Epithelial cell of prostate (primary cell): ENCODE measurements at regions not wholly inside any gene's neighbourhood (a gene's known extent, or its start where the extent isn't known, plus 50 kb on each side); places are given as distances from the start of the nearest gene placed in this dataset.
"Not testable (repeated sequence)": the region's sequence is repeated elsewhere in the genome, so short reads cannot be mapped to it uniquely, and the experiment has no call there.

Experiments used
- DNase-seq: peaks from one replicate; pipeline ENCODE4 v3.0.0-alpha.2; 2011; ENCODE audit warnings: low read depth, low spot score
- H3K27ac ChIP-seq: fragments of 450-650 bp; 2 replicates; pipeline ENCODE4 v1.5.1; 2017; ENCODE audit warnings: mild to moderate bottlenecking

GRCh38 chr1:222196288-222196687 lies 351.6 kb downstream of the HHIPL2 start:
- no peak for DNase-seq

GRCh38 chr1:222195857-222196256 lies 352.0 kb downstream of the HHIPL2 start:
- no peak for DNase-seq
- no peak overlapping the region for H3K27ac ChIP-seq

More at GRCh38 chr1:222196288-222196687, 351.6 kb downstream of the HHIPL2 start:
- no peak overlapping the region for H3K27ac ChIP-seq

GRCh38 chr1:222189218-222189617 lies 358.7 kb downstream of the HHIPL2 start:
- no peak overlapping the region for H3K27ac ChIP-seq
- DNase-seq: no peak

- no peak overlapping the region for H3K27ac ChIP-seq
- no peak for DNase-seq
These were observed 360.2 kb downstream of the HHIPL2 start for GRCh38 chr1:222187566-222188332.

- peak; percentile 67 for DNase-seq
- no peak overlapping the region for H3K27ac ChIP-seq
These were observed 365.3 kb downstream of the HHIPL2 start for GRCh38 chr1:222182641-222183040.

- no peak overlapping the region for H3K27ac ChIP-seq
- DNase-seq: no peak
These were observed 366.7 kb downstream of the HHIPL2 start for GRCh38 chr1:222181191-222181590.

GRCh38 chr1:222177496-222177895 lies 370.4 kb downstream of the HHIPL2 start:
- DNase-seq: not testable (repeated sequence)

GRCh38 chr1:222171005-222171404 lies 376.9 kb downstream of the HHIPL2 start:
- H3K27ac ChIP-seq: no peak overlapping the region
- DNase-seq: peak; percentile 33

More at GRCh38 chr1:222177496-222177895, 370.4 kb downstream of the HHIPL2 start:
- H3K27ac ChIP-seq: not testable (repeated sequence)

- no peak for DNase-seq
- no peak overlapping the region for H3K27ac ChIP-seq
These were observed 379.3 kb downstream of the HHIPL2 start for GRCh38 chr1:222168621-222169020.

- no peak for DNase-seq
- H3K27ac ChIP-seq: peak overlapping the region; percentile 57
These were observed 380.0 kb downstream of the HHIPL2 start for GRCh38 chr1:222167896-222168295.

GRCh38 chr1:222167111-222167510 lies 380.8 kb downstream of the HHIPL2 start:
- peak overlapping the region; percentile 57 for H3K27ac ChIP-seq
- peak; percentile 99 for DNase-seq

- no peak for DNase-seq
- no peak overlapping the region for H3K27ac ChIP-seq
These were observed 382.3 kb downstream of the HHIPL2 start for GRCh38 chr1:222165629-222166028.

GRCh38 chr1:222163895-222164294 lies 384.0 kb downstream of the HHIPL2 start:
- DNase-seq: no peak

GRCh38 chr1:222161676-222162075 lies 386.2 kb downstream of the HHIPL2 start:
- no peak overlapping the region for H3K27ac ChIP-seq
- DNase-seq: no peak

More at GRCh38 chr1:222163895-222164294, 384.0 kb downstream of the HHIPL2 start:
- no peak overlapping the region for H3K27ac ChIP-seq

- no peak overlapping the region for H3K27ac ChIP-seq
- no peak for DNase-seq
These were observed 390.3 kb downstream of the HHIPL2 start for GRCh38 chr1:222157612-222158011.

- H3K27ac ChIP-seq: no peak overlapping the region
- DNase-seq: no peak
These were observed 398.3 kb upstream of the DUSP10 start for GRCh38 chr1:222140206-222140605.

- H3K27ac ChIP-seq: no peak overlapping the region
- DNase-seq: no peak
These were observed 396.2 kb upstream of the DUSP10 start for GRCh38 chr1:222138095-222138494.

- no peak for DNase-seq
- no peak overlapping the region for H3K27ac ChIP-seq
These were observed 395.0 kb upstream of the DUSP10 start for GRCh38 chr1:222136869-222137268.

GRCh38 chr1:222129041-222129440 lies 387.2 kb upstream of the DUSP10 start:
- no peak overlapping the region for H3K27ac ChIP-seq
- no peak for DNase-seq

- no peak for DNase-seq
- no peak overlapping the region for H3K27ac ChIP-seq
These were observed 385.8 kb upstream of the DUSP10 start for GRCh38 chr1:222127526-222128152.

GRCh38 chr1:222127096-222127495 lies 385.2 kb upstream of the DUSP10 start:
- no peak overlapping the region for H3K27ac ChIP-seq
- DNase-seq: no peak

GRCh38 chr1:222126052-222126451 lies 384.2 kb upstream of the DUSP10 start:
- H3K27ac ChIP-seq: no peak overlapping the region
- no peak for DNase-seq
